ENCODE measurements at regions not wholly inside any gene's neighbourhood (a gene's known extent, or its start where the extent isn't known, plus 50 kb on each side); places are given as distances from the start of the nearest gene placed in this dataset.
"Not testable (repeated sequence)": the region's sequence is repeated elsewhere in the genome, so short reads cannot be mapped to it uniquely, and the experiment has no call there.

GRCh38 chr6:6452002-6452401 is 131.5 kb upstream of the F13A1 start:
- TF ChIP-seq EZH2phosphoT487 (IDR thresholded peaks at IDR 0.05; ENCODE audit: low read depth, severe bottlenecking, unreplicated experiment) (no peak), CTCF (IDR thresholded peaks at IDR 0.05; ENCODE audit: poor library complexity) (no peak), EZH2 (IDR thresholded peaks at IDR 0.05; ENCODE audit: borderline replicate concordance) (no peak)
- no peaks in the 10 kb centered on the region for H3K4me1 ChIP-seq (ENCODE audit: insufficient read depth)
- no peaks in the 10 kb centered on the region for H3K79me2 ChIP-seq
- H3K27me3 ChIP-seq = peaks cover 6% of the 10 kb centered on the region
- no peaks in the 10 kb centered on the region for H3K9me2 ChIP-seq (replicated peaks; ENCODE audit: insufficient read depth)
- no peaks in the 10 kb centered on the region for H4K20me1 ChIP-seq (ENCODE audit: insufficient read depth, poor library complexity, severe bottlenecking)
- DNase-seq (ENCODE audit: low spot score) = no peak
- H3K9me3 ChIP-seq (ENCODE audit: low read depth) = no peaks in the 10 kb centered on the region
- H3K27ac ChIP-seq = no peak overlapping the region
- H3K36me3 ChIP-seq (replicated peaks; ENCODE audit: insufficient read depth, low read depth) = no peaks in the 10 kb centered on the region
- H3K4me3 ChIP-seq = no peak overlapping the region
- no peak overlapping the region for H2AFZ ChIP-seq
- H3K4me2 ChIP-seq = no peak overlapping the region
- WGBS (ENCODE audit: low lambda C conversion rate, missing lambda C conversion rate) = 48% methylated on average over 2 of the region's 2 CpGs

GRCh38 chr6:6453186-6453585 is 132.7 kb upstream of the F13A1 start:
- DNase-seq (ENCODE audit: low spot score) = no peak
- no peaks in the 10 kb centered on the region for H3K79me2 ChIP-seq
- TF ChIP-seq CTCF (IDR thresholded peaks at IDR 0.05; ENCODE audit: poor library complexity) = no peak
- no peak for TF ChIP-seq EZH2 (IDR thresholded peaks at IDR 0.05; ENCODE audit: borderline replicate concordance)
- TF ChIP-seq EZH2phosphoT487 (IDR thresholded peaks at IDR 0.05; ENCODE audit: low read depth, severe bottlenecking, unreplicated experiment) = no peak
- H3K27ac ChIP-seq = no peak overlapping the region
- H3K9me2 ChIP-seq (replicated peaks; ENCODE audit: insufficient read depth) = no peaks in the 10 kb centered on the region
- no peaks in the 10 kb centered on the region for H3K4me1 ChIP-seq (ENCODE audit: insufficient read depth)
- no peaks in the 10 kb centered on the region for H3K9me3 ChIP-seq (ENCODE audit: low read depth)
- no peak overlapping the region for H2AFZ ChIP-seq
- 67% methylated on average over 1 of the region's 1 CpG for WGBS (ENCODE audit: low lambda C conversion rate, missing lambda C conversion rate)
- no peaks in the 10 kb centered on the region for H4K20me1 ChIP-seq (ENCODE audit: insufficient read depth, poor library complexity, severe bottlenecking)
- H3K27me3 ChIP-seq = peaks cover 6% of the 10 kb centered on the region
- no peak overlapping the region for H3K4me3 ChIP-seq
- H3K36me3 ChIP-seq (replicated peaks; ENCODE audit: insufficient read depth, low read depth) = no peaks in the 10 kb centered on the region
- no peak overlapping the region for H3K4me2 ChIP-seq

- peaks cover 6% of the 10 kb centered on the region for H3K27me3 ChIP-seq
- no peak overlapping the region for H3K27ac ChIP-seq
- H4K20me1 ChIP-seq (ENCODE audit: insufficient read depth, poor library complexity, severe bottlenecking) = no peaks in the 10 kb centered on the region
- H3K9me2 ChIP-seq (replicated peaks; ENCODE audit: insufficient read depth) = no peaks in the 10 kb centered on the region
- H3K4me1 ChIP-seq (ENCODE audit: insufficient read depth) = no peaks in the 10 kb centered on the region
- no peaks in the 10 kb centered on the region for H3K9me3 ChIP-seq (ENCODE audit: low read depth)
- no peak for DNase-seq (ENCODE audit: low spot score)
- no peaks in the 10 kb centered on the region for H3K79me2 ChIP-seq
- TF ChIP-seq EZH2 (IDR thresholded peaks at IDR 0.05; ENCODE audit: borderline replicate concordance) (no peak), CTCF (IDR thresholded peaks at IDR 0.05; ENCODE audit: poor library complexity) (no peak), EZH2phosphoT487 (IDR thresholded peaks at IDR 0.05; ENCODE audit: low read depth, severe bottlenecking, unreplicated experiment) (no peak)
- WGBS (ENCODE audit: low lambda C conversion rate, missing lambda C conversion rate) = 89% methylated on average over 2 of the region's 2 CpGs
- no peak overlapping the region for H3K4me3 ChIP-seq
- no peaks in the 10 kb centered on the region for H3K36me3 ChIP-seq (replicated peaks; ENCODE audit: insufficient read depth, low read depth)
- H2AFZ ChIP-seq = no peak overlapping the region
- no peak overlapping the region for H3K4me2 ChIP-seq
Measured at GRCh38 chr6:6455272-6455671, 133.2 kb upstream of the LY86 start.

- H3K27ac ChIP-seq = no peak overlapping the region
- no peak for DNase-seq (ENCODE audit: low spot score)
- WGBS (ENCODE audit: low lambda C conversion rate, missing lambda C conversion rate) = 68% methylated on average over 2 of the region's 2 CpGs
Measured at GRCh38 chr6:6458172-6458571, 130.3 kb upstream of the LY86 start.

GRCh38 chr6:6459963-6460362 is 128.6 kb upstream of the LY86 start:
- WGBS (ENCODE audit: low lambda C conversion rate, missing lambda C conversion rate) = 85% methylated on average over 4 of the region's 4 CpGs
- not testable (repeated sequence) for H3K4me1 ChIP-seq (ENCODE audit: insufficient read depth); H2AFZ ChIP-seq; H3K9me3 ChIP-seq (ENCODE audit: low read depth); H4K20me1 ChIP-seq (ENCODE audit: insufficient read depth, poor library complexity, severe bottlenecking); H3K27ac ChIP-seq; H3K9me2 ChIP-seq (replicated peaks; ENCODE audit: insufficient read depth); H3K27me3 ChIP-seq; DNase-seq (ENCODE audit: low spot score); H3K4me3 ChIP-seq; H3K36me3 ChIP-seq (replicated peaks; ENCODE audit: insufficient read depth, low read depth); H3K4me2 ChIP-seq; H3K79me2 ChIP-seq

More at GRCh38 chr6:6458172-6458571, 130.3 kb upstream of the LY86 start:
- Histone ChIP-seq H3K4me3 (no peak overlapping the region), H3K9me3 (ENCODE audit: low read depth) (no peaks in the 10 kb centered on the region), H4K20me1 (ENCODE audit: insufficient read depth, poor library complexity, severe bottlenecking) (no peaks in the 10 kb centered on the region), H3K4me1 (ENCODE audit: insufficient read depth) (no peaks in the 10 kb centered on the region), H3K79me2 (no peaks in the 10 kb centered on the region), H3K9me2 (replicated peaks; ENCODE audit: insufficient read depth) (no peaks in the 10 kb centered on the region), H3K27me3 (no peaks in the 10 kb centered on the region), H2AFZ (no peak overlapping the region), H3K4me2 (no peak overlapping the region), H3K36me3 (replicated peaks; ENCODE audit: insufficient read depth, low read depth) (no peaks in the 10 kb centered on the region)
- no peak for TF ChIP-seq EZH2phosphoT487 (IDR thresholded peaks at IDR 0.05; ENCODE audit: low read depth, severe bottlenecking, unreplicated experiment)
- TF ChIP-seq EZH2 (IDR thresholded peaks at IDR 0.05; ENCODE audit: borderline replicate concordance) = no peak
- no peak for TF ChIP-seq CTCF (IDR thresholded peaks at IDR 0.05; ENCODE audit: poor library complexity)

Measured in hepatocyte (in vitro differentiated cells).